ENCODE measurements at regions not wholly inside any gene's neighbourhood (a gene's known extent, or its start where the extent isn't known, plus 50 kb on each side); places are given as distances from the start of the nearest gene placed in this dataset.

DNA sequence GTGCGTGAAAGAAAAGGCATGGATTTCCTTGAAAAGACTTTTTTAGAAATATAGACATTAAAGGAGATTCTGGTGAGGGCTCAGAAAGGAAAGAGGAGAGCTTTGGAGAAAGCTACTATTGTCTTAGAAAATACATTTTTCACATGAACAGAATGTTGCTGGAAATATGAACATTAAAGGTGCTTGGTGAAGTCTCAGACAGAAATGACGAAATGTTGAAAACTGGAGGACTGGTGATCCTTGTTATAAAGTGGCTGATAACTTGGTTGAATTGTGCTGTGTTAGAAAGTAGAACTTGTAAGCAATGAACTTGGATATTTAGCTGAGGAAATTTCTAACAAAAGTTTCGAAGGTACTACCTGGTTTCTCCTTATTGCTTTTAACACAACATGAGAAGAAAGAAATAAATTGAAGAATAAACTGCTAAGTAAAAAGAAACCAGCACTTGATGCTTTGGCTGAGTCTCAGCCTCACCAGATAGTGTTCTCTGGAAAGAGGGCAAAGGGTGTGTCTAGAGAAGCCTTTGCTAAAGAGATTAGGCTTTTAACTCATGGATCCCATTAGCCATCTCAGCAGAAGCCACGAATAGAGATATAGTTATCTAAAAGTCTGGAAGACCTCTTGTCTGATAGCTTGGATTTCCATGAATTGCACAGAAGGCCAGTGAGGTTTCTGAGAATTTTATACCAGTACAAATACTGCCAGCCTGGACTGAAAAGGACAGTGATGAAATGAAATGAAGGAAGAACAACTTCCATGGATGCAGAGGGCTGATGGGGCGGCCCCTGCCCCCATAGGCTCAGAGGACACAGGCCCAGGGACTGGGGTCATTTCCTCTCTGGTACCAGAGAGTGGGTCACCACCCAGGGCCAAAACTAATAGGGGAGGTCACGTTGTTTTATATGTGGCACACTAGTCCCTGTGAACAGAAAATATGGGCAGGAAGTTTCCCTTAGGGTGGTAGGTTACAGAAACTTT, 91.5 kb downstream of the RPL22L1 start:
- TF ChIP-seq, protein P1, sequence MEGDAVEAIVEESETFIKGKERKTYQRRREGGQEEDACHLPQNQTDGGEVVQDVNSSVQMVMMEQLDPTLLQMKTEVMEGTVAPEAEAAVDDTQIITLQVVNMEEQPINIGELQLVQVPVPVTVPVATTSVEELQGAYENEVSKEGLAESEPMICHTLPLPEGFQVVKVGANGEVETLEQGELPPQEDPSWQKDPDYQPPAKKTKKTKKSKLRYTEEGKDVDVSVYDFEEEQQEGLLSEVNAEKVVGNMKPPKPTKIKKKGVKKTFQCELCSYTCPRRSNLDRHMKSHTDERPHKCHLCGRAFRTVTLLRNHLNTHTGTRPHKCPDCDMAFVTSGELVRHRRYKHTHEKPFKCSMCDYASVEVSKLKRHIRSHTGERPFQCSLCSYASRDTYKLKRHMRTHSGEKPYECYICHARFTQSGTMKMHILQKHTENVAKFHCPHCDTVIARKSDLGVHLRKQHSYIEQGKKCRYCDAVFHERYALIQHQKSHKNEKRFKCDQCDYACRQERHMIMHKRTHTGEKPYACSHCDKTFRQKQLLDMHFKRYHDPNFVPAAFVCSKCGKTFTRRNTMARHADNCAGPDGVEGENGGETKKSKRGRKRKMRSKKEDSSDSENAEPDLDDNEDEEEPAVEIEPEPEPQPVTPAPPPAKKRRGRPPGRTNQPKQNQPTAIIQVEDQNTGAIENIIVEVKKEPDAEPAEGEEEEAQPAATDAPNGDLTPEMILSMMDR (conservative IDR thresholded peaks at IDR 0.05) = no peak
- TF ChIP-seq ZFX (IDR thresholded peaks at IDR 0.05) = no peak
